ENCODE measurements at regions not wholly inside any gene's neighbourhood (a gene's known extent, or its start where the extent isn't known, plus 50 kb on each side); places are given as distances from the start of the nearest gene placed in this dataset.
A peak's percentile ranks its signal among the peaks of the same experiment; 100 is the strongest.

DNA sequence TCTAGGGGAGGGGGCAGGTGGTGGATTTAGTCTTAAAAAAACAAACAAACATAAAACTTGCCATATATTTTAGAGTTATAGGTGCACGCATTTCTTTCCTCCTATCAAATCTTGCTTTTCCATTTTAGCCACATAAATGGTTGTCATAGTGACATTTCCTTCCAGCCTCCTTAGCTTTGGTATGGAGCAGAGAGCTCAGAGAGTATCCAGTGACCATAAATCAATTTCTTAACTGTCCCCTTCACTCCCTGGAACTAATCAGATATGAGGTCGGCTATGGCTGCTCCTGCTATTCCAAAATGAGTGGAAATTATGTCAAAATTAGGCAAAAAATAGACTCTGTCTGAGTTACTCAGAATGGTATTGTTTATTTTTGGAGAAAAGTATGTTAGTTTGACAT, 164.5 kb downstream of the EBLN2 start:
- no peak overlapping the region for H3K4me3 ChIP-seq (ENCODE audit: low read length)
- no peaks in the 10 kb centered on the region for H3K27me3 Mint-ChIP-seq (ENCODE audit: insufficient read depth)
- no peaks in the 10 kb centered on the region for H3K9me3 Mint-ChIP-seq
- no peaks in the 10 kb centered on the region for H3K36me3 Mint-ChIP-seq (ENCODE audit: low read depth)
- H3K9me3 ChIP-seq (ENCODE audit: control insufficient read depth, low read length) = no peaks in the 10 kb centered on the region
- no peaks in the 10 kb centered on the region for H3K27me3 ChIP-seq (ENCODE audit: control insufficient read depth, insufficient read depth, low read length, poor library complexity, severe bottlenecking)
- H3K27ac ChIP-seq (ENCODE audit: low read depth, low read length) = no peak overlapping the region
- peaks cover 13% of the 10 kb centered on the region for H3K4me1 Mint-ChIP-seq
- WGBS, 2 experiments (ENCODE audit: insufficient coverage in 1 of 2, insufficient read length in 1 of 2) = 78 to 91% methylated on average over 1 to 2 of the region's 2 CpGs
- no peaks in the 10 kb centered on the region for H3K36me3 ChIP-seq (ENCODE audit: control insufficient read depth, insufficient read depth, low read length)
- no peak overlapping the region for H3K27ac Mint-ChIP-seq
- no peak overlapping the region for H3K4me3 Mint-ChIP-seq
- no peaks in the 10 kb centered on the region for H3K4me1 ChIP-seq (ENCODE audit: control insufficient read depth, insufficient read depth, low read length)
- DNase-seq = no peak
- H3K9ac ChIP-seq (ENCODE audit: extremely low read depth, low read length, poor library complexity, severe bottlenecking) = no peak overlapping the region
- TF ChIP-seq, protein P1, sequence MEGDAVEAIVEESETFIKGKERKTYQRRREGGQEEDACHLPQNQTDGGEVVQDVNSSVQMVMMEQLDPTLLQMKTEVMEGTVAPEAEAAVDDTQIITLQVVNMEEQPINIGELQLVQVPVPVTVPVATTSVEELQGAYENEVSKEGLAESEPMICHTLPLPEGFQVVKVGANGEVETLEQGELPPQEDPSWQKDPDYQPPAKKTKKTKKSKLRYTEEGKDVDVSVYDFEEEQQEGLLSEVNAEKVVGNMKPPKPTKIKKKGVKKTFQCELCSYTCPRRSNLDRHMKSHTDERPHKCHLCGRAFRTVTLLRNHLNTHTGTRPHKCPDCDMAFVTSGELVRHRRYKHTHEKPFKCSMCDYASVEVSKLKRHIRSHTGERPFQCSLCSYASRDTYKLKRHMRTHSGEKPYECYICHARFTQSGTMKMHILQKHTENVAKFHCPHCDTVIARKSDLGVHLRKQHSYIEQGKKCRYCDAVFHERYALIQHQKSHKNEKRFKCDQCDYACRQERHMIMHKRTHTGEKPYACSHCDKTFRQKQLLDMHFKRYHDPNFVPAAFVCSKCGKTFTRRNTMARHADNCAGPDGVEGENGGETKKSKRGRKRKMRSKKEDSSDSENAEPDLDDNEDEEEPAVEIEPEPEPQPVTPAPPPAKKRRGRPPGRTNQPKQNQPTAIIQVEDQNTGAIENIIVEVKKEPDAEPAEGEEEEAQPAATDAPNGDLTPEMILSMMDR (conservative IDR thresholded peaks at IDR 0.05) = no peak

DNA sequence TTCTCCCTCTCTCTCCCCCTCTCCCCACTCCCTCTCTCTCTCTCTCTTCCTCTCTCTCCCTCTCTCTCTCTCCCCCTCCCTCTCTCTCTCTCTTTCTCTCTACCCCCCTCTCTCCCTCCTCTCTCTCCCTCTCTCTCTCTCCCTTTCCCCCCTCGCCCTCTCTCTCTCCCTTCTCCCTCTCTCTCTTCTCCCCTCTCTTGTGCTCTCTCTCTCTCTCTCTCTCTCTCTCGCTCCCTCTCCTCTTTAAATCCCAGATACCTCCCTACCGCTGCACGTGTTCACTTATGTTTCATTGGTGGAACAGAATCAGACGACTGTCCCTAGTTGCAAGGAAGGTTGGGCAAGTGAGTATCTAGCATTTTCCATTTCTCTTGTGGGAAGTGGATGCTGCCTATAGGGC, 166.5 kb downstream of the EBLN2 start:
- H3K4me1 ChIP-seq (ENCODE audit: control insufficient read depth, insufficient read depth, low read length) = no peaks in the 10 kb centered on the region
- H3K4me3 ChIP-seq (ENCODE audit: low read length) = no peak overlapping the region
- Mint-ChIP-seq H3K27me3 (ENCODE audit: insufficient read depth) (no peaks in the 10 kb centered on the region), H3K9me3 (no peaks in the 10 kb centered on the region), H3K4me3 (no peak overlapping the region), H3K4me1 (peaks cover 13% of the 10 kb centered on the region), H3K27ac (no peak overlapping the region), H3K36me3 (ENCODE audit: low read depth) (no peaks in the 10 kb centered on the region)
- 82 to 100% methylated on average over 1 to 5 of the region's 5 CpGs for WGBS, 2 experiments (ENCODE audit: insufficient coverage in 1 of 2, insufficient read length in 1 of 2)
- H3K27ac ChIP-seq (ENCODE audit: low read depth, low read length) = peak overlapping the region; percentile 86
- no peaks in the 10 kb centered on the region for H3K27me3 ChIP-seq (ENCODE audit: control insufficient read depth, insufficient read depth, low read length, poor library complexity, severe bottlenecking)
- TF ChIP-seq, protein P1 (conservative IDR thresholded peaks at IDR 0.05) = no peak
- no peak for DNase-seq
- no peaks in the 10 kb centered on the region for H3K36me3 ChIP-seq (ENCODE audit: control insufficient read depth, insufficient read depth, low read length)
- H3K9ac ChIP-seq (ENCODE audit: extremely low read depth, low read length, poor library complexity, severe bottlenecking) = no peak overlapping the region
- H3K9me3 ChIP-seq (ENCODE audit: control insufficient read depth, low read length) = no peaks in the 10 kb centered on the region

GRCh38 chr3:73228437-73228836, 167.0 kb downstream of the EBLN2 start:
- Histone ChIP-seq H3K27ac (ENCODE audit: low read depth, low read length) (peak overlapping the region; percentile 86), H3K9ac (ENCODE audit: extremely low read depth, low read length, poor library complexity, severe bottlenecking) (no peak overlapping the region), H3K27me3 (ENCODE audit: control insufficient read depth, insufficient read depth, low read length, poor library complexity, severe bottlenecking) (no peaks in the 10 kb centered on the region), H3K9me3 (ENCODE audit: control insufficient read depth, low read length) (no peaks in the 10 kb centered on the region), H3K36me3 (ENCODE audit: control insufficient read depth, insufficient read depth, low read length) (no peaks in the 10 kb centered on the region), H3K4me1 (ENCODE audit: control insufficient read depth, insufficient read depth, low read length) (no peaks in the 10 kb centered on the region), H3K4me3 (ENCODE audit: low read length) (no peak overlapping the region)
- H3K36me3 Mint-ChIP-seq (ENCODE audit: low read depth) = no peaks in the 10 kb centered on the region
- no peak for DNase-seq
- H3K4me3 Mint-ChIP-seq = no peak overlapping the region
- H3K4me1 Mint-ChIP-seq = peaks cover 18% of the 10 kb centered on the region
- H3K27ac Mint-ChIP-seq = no peak overlapping the region
- TF ChIP-seq, protein P1 (conservative IDR thresholded peaks at IDR 0.05) = no peak
- 91 to 92% methylated on average over 5 of the region's 5 CpGs for WGBS, 2 experiments (ENCODE audit: insufficient coverage in 1 of 2, insufficient read length in 1 of 2)
- no peaks in the 10 kb centered on the region for H3K27me3 Mint-ChIP-seq (ENCODE audit: insufficient read depth)
- H3K9me3 Mint-ChIP-seq = no peaks in the 10 kb centered on the region
